Hippocampal formation (tissue), 2 donors: ENCODE measurements at regions not wholly inside any gene's neighbourhood (a gene's known extent, or its start where the extent isn't known, plus 50 kb on each side); places are given as distances from the start of the nearest gene placed in this dataset.

ENCODE experiments used
- DNase-seq, 2 donors: peaks; one replicate each; lab custom pipeline; 2025; lab: John Stamatoyannopoulos, UW

- no peak for DNase-seq
Measured at GRCh38 chr18:42185486-42185885, 230.5 kb downstream of the PIK3C3 start.

- no peak for DNase-seq
Measured at GRCh38 chr18:42187611-42188380, 232.8 kb downstream of the PIK3C3 start.

- DNase-seq, result no peak
Measured at GRCh38 chr18:42190643-42191042, 235.6 kb downstream of the PIK3C3 start.

- peak in 1 of 2 donors; percentile 2 for DNase-seq
Measured at GRCh38 chr18:42192251-42193248, 237.5 kb downstream of the PIK3C3 start.

- DNase-seq, result no peak
Measured at GRCh38 chr18:42196651-42197050, 241.6 kb downstream of the PIK3C3 start.

GRCh38 chr18:42201137-42201536, 246.1 kb downstream of the PIK3C3 start:
- no peak for DNase-seq

GRCh38 chr18:42211201-42211600, 256.2 kb downstream of the PIK3C3 start:
- no peak for DNase-seq

GRCh38 chr18:42222557-42222956, 267.5 kb downstream of the PIK3C3 start:
- no peak for DNase-seq

GRCh38 chr18:42228581-42228980, 273.5 kb downstream of the PIK3C3 start:
- no peak for DNase-seq

- DNase-seq, result no peak
Measured at GRCh38 chr18:42229211-42230210, 274.5 kb downstream of the PIK3C3 start.

- no peak for DNase-seq
Measured at GRCh38 chr18:42230636-42231035, 275.6 kb downstream of the PIK3C3 start.

- no peak for DNase-seq
Measured at GRCh38 chr18:42231284-42231683, 276.2 kb downstream of the PIK3C3 start.

- DNase-seq, result no peak
Measured at GRCh38 chr18:42231796-42232195, 276.8 kb downstream of the PIK3C3 start.

- DNase-seq, result no peak
Measured at GRCh38 chr18:42233908-42234307, 278.9 kb downstream of the PIK3C3 start.

- no peak for DNase-seq
Measured at GRCh38 chr18:42242758-42243157, 287.7 kb downstream of the PIK3C3 start.

- no peak for DNase-seq
Measured at GRCh38 chr18:42245137-42245536, 290.1 kb downstream of the PIK3C3 start.

GRCh38 chr18:42255908-42256765, 301.1 kb downstream of the PIK3C3 start:
- no peak for DNase-seq

- DNase-seq, result no peak
Measured at GRCh38 chr18:42258301-42258965, 303.4 kb downstream of the PIK3C3 start.

GRCh38 chr18:42261731-42262130, 306.7 kb downstream of the PIK3C3 start:
- no peak for DNase-seq

- DNase-seq, result no peak
Measured at GRCh38 chr18:42264497-42264896, 309.5 kb downstream of the PIK3C3 start.
